Lower leg skin (tissue), 4 donors: ENCODE measurements at regions not wholly inside any gene's neighbourhood (a gene's known extent, or its start where the extent isn't known, plus 50 kb on each side); places are given as distances from the start of the nearest gene placed in this dataset.

ENCODE experiments used
- DNase-seq, 2 donors: peaks; one replicate each; pipeline ENCODE4 v3.0.0-alpha.2; 2019; ENCODE audit warnings: low spot score in 2 of 2
- H3K4me3 ChIP-seq: fragments of 200-600 bp; sonication (generic); 2 replicates; pipeline ENCODE4 v1.5.1; 2017; ENCODE audit warnings: mild to moderate bottlenecking, low read depth; ENCODE audit not compliant: poor library complexity, severe bottlenecking
- CTCF ChIP-seq, 3 donors: fragments of 450-650 bp; IDR thresholded peaks; one replicate each; pipeline ENCODE4 v1.5.1; 2016; ENCODE audit warnings: antibody characterized with exemption in 3 of 3, mild to moderate bottlenecking in 3 of 3, moderate library complexity in 2 of 3
- POLR2A ChIP-seq, 2 donors: fragments of 450-650 bp; IDR thresholded peaks; one replicate each; pipeline ENCODE4 v1.6.1; 2016 to 2017; ENCODE audit warnings: antibody characterized with exemption in 2 of 2, mild to moderate bottlenecking in 1 of 2, moderate library complexity in 1 of 2
- WGBS, 2 donors: methylation state at CpG; one replicate each; pipeline ENCODE4 v1.1.5; 2018; 5-methylcytosine and 5-hydroxymethylcytosine counted together
- intact Hi-C: fragments of 100-400 bp; cut with DNase I; formaldehyde crosslinking; loops from one replicate; pipeline ENCODE4 v1.15.0; 2023; ENCODE audit warnings: low total_unique reads

- H3K4me3 ChIP-seq, result no peak overlapping the region
- TF ChIP-seq CTCF (IDR thresholded peaks at IDR 0.05), result no peak
- TF ChIP-seq POLR2A (IDR thresholded peaks at IDR 0.05), result no peak
- intact Hi-C loops, result no loop called here
- 48 to 58% methylated on average over 4 of the region's 4 CpGs for WGBS, 2 donors
- no peak for DNase-seq
These were observed 1977.7 kb upstream of the CDH9 start for GRCh38 chr5:29016067-29016466.

GRCh38 chr5:29015523-29015922 lies 1977.1 kb upstream of the CDH9 start:
- DNase-seq, result no peak
- no peak overlapping the region for H3K4me3 ChIP-seq
- intact Hi-C loops, result no loop called here
- TF ChIP-seq POLR2A (IDR thresholded peaks at IDR 0.05) (no peak), CTCF (IDR thresholded peaks at IDR 0.05) (no peak)
- 77 to 84% methylated on average over 2 of the region's 2 CpGs for WGBS, 2 donors

- WGBS, 2 donors, result 52 to 68% methylated on average over 3 of the region's 3 CpGs
- no peak overlapping the region for H3K4me3 ChIP-seq
- TF ChIP-seq CTCF (IDR thresholded peaks at IDR 0.05) (no peak), POLR2A (IDR thresholded peaks at IDR 0.05) (no peak)
- intact Hi-C loops, result no loop called here
- DNase-seq, result no peak
These were observed 1967.0 kb upstream of the CDH9 start for GRCh38 chr5:29005386-29005785.

- 78 to 84% methylated on average over 6 of the region's 6 CpGs for WGBS, 2 donors
- H3K4me3 ChIP-seq, result no peak overlapping the region
- intact Hi-C loops, result no loop called here
- DNase-seq, result no peak
- TF ChIP-seq POLR2A (IDR thresholded peaks at IDR 0.05), result no peak
- TF ChIP-seq CTCF (IDR thresholded peaks at IDR 0.05), result no peak
These were observed 1964.1 kb upstream of the CDH9 start for GRCh38 chr5:29002481-29002880.

GRCh38 chr5:29001666-29002065 lies 1963.3 kb upstream of the CDH9 start:
- TF ChIP-seq POLR2A (IDR thresholded peaks at IDR 0.05) (no peak), CTCF (IDR thresholded peaks at IDR 0.05) (no peak)
- H3K4me3 ChIP-seq, result no peak overlapping the region
- no peak for DNase-seq
- intact Hi-C loops, result no loop called here
- WGBS, 2 donors, result 82 to 88% methylated on average over 3 of the region's 3 CpGs

- WGBS, 2 donors, result 59 to 79% methylated on average over 2 of the region's 2 CpGs
- intact Hi-C loops, result no loop called here
- TF ChIP-seq POLR2A (IDR thresholded peaks at IDR 0.05), result no peak
- no peak for TF ChIP-seq CTCF (IDR thresholded peaks at IDR 0.05)
- no peak for DNase-seq
- H3K4me3 ChIP-seq, result no peak overlapping the region
These were observed 1946.3 kb upstream of the CDH9 start for GRCh38 chr5:28984639-28985038.
